NT2/D1 (cell line): ENCODE measurements at regions not wholly inside any gene's neighbourhood (a gene's known extent, or its start where the extent isn't known, plus 50 kb on each side); places are given as distances from the start of the nearest gene placed in this dataset.

Experiments used
- DNase-seq: peaks from one replicate; pipeline ENCODE4 v3.0.0-alpha.2; 2011; ENCODE audit warnings: low read depth, low spot score
- H3K27me3 ChIP-seq: 2 replicates; pipeline ENCODE4 v1.6.0; 2011; ENCODE audit warnings: mild to moderate bottlenecking; ENCODE audit not compliant: insufficient read length, insufficient read depth
- H3K36me3 ChIP-seq: 2 replicates; pipeline ENCODE4 v1.6.1; 2011; ENCODE audit warnings: mild to moderate bottlenecking, low read length, mixed read lengths; ENCODE audit not compliant: insufficient read depth, insufficient read length
- H3K4me1 ChIP-seq: 2 replicates; pipeline ENCODE4 v1.5.1; 2011; ENCODE audit not compliant: insufficient read depth, insufficient read length
- H3K4me3 ChIP-seq: 2 replicates; pipeline ENCODE4 v1.5.1; 2011; ENCODE audit warnings: low read depth; ENCODE audit not compliant: insufficient read length
- H3K9ac ChIP-seq: 2 replicates; pipeline ENCODE4 v1.6.0; 2011; ENCODE audit warnings: low read depth; ENCODE audit not compliant: insufficient read length
- H3K9me3 ChIP-seq: 2 replicates; pipeline ENCODE4 v1.5.1; 2011; ENCODE audit warnings: mild to moderate bottlenecking, low read length; ENCODE audit not compliant: insufficient read depth
- SUZ12 ChIP-seq: IDR thresholded peaks from 2 replicates; pipeline ENCODE4 v1.6.1; 2011; ENCODE audit not compliant: insufficient read length, insufficient read depth; ENCODE audit errors: extremely low read depth
- YY1 ChIP-seq: IDR thresholded peaks from 2 replicates; pipeline ENCODE4 v1.6.1; 2011; ENCODE audit not compliant: insufficient read length, insufficient read depth
- ZNF274 ChIP-seq: IDR thresholded peaks from 2 replicates; pipeline ENCODE4 v1.6.1; 2011; ENCODE audit warnings: mild to moderate bottlenecking, low read depth, low read length

DNA sequence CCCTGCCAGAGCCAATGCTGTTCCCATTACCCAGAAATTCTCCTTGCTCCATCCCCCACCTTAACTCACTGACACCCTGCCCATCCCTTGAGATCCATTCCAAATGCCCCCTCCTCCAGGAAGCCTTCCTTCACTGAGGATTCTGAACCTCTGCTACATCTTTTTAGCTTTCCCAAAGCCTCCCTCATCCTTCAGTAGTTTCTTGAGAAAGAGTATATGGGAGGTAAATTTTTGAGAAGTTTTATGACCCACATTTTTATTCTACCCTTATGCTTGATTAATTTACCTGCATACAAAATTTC, 93.1 kb downstream of the INHBB start:
- DNase-seq, result no peak
- Histone ChIP-seq H3K27me3 (peaks cover 86% of the 10 kb centered on the region), H3K36me3 (no peaks in the 10 kb centered on the region), H3K9ac (no peak overlapping the region), H3K4me1 (peaks cover 6% of the 10 kb centered on the region), H3K9me3 (no peaks in the 10 kb centered on the region), H3K4me3 (no peak overlapping the region)
- no peak for TF ChIP-seq YY1
- no peak for TF ChIP-seq SUZ12
- no peak for TF ChIP-seq ZNF274

DNA sequence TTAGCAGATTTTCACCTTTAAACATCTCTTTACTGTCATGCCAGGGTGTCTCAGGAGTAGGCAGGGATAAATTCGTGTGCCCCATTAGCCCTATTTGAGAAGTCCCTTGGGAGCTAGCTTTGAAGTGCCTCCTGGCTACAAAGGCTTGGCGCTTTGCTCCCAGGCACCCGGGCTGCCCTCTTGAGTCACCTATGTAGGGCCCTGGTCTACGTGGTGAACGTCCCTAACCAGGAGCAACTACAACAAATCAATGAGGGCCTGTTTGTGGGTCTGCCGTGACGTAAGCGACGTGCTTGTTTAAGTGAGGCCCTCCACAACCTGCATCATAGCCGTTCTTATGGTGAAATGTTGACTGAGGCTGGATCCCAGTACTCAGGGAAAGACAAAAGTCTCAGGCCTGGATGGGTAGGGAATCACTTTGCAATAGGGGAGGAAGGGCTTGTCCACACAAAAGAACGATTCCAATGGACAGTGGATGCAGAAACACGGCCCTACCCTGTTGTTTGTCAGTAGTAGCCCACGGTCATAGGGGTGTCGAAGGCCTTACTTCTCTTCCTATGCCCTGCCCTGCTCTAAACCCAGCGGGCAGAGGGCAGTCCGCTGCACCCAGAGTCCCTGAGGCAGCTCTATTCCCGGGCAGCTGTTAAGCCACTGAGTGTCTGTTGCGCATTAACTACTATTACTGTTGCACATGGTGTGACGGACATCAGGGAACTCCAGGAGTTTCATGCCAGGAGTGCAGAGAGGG, 93.9 kb downstream of the INHBB start:
- no peak for TF ChIP-seq SUZ12
- no peak for TF ChIP-seq ZNF274
- TF ChIP-seq YY1, result no peak
- Histone ChIP-seq H3K36me3 (no peaks in the 10 kb centered on the region), H3K4me3 (no peak overlapping the region), H3K4me1 (peaks cover 5% of the 10 kb centered on the region), H3K27me3 (peaks cover 89% of the 10 kb centered on the region), H3K9me3 (no peaks in the 10 kb centered on the region), H3K9ac (no peak overlapping the region)
- DNase-seq, result no peak

DNA sequence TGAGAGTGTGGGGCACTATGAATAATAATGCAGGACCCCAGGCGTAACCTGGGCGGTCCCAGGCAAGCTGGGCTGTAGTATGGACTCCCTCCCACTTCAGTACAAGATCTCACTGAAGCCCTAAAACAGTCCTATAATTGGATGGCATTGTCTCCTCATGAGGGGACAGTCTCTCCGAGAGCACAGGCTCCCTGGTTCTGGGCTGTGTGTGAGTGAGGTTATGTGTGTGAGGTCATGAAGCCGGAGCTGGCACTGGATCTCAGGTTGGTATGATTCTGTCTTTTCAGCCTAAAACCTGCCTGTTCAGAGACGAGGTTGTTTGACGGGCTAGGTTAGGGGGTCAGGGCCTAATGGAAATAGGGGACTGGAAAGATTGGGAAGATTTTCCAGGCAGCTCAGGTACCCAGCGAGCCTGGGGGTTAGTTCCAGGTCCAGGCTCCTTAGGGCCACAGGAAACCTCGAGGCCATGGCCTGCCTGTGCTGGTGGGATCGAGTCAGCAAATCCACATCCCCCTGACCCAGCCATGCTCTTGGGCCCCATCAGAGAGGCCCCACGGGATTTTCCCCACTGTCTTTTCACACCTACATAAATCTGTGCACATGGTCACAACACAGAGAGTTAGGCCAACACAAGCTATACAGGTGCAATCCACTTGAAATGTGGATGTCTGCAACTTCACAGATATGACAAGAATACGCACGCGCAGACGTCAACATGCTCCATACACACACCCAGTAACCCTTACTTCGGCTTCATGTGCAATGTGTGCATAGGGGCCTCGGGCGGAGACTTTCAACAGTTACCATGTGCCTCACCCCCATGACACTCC, 94.8 kb downstream of the INHBB start:
- no peak for TF ChIP-seq SUZ12
- no peak for TF ChIP-seq YY1
- TF ChIP-seq ZNF274, result no peak
- no peak overlapping the region for H3K9ac ChIP-seq
- H3K4me3 ChIP-seq, result no peak overlapping the region
- peaks cover 89% of the 10 kb centered on the region for H3K27me3 ChIP-seq
- H3K4me1 ChIP-seq, result no peaks in the 10 kb centered on the region
- no peak for DNase-seq
- no peaks in the 10 kb centered on the region for H3K36me3 ChIP-seq
- H3K9me3 ChIP-seq, result no peaks in the 10 kb centered on the region

DNA sequence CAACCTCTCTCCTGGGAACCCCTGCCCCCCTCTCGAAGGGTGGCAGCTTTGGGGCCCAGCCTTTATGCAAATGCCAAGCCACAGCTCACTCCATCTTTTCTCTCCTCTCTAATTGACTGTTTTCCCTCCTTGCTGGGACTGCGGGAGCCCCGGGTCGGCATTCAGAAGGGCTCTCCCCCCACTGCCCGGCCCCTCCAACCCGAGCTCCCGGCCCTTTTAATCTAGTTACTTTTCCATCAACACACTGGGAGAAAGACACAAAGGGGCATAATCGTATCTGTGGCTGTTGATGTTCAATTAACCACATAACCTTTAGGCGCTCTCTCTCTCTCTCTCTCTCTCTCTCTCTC, 95.4 kb downstream of the INHBB start:
- Histone ChIP-seq H3K4me3 (no peak overlapping the region), H3K27me3 (peaks cover 90% of the 10 kb centered on the region), H3K9ac (no peak overlapping the region), H3K4me1 (no peaks in the 10 kb centered on the region), H3K36me3 (no peaks in the 10 kb centered on the region), H3K9me3 (no peaks in the 10 kb centered on the region)
- no peak for DNase-seq
- TF ChIP-seq YY1, result no peak
- TF ChIP-seq SUZ12, result no peak
- TF ChIP-seq ZNF274, result no peak

DNA sequence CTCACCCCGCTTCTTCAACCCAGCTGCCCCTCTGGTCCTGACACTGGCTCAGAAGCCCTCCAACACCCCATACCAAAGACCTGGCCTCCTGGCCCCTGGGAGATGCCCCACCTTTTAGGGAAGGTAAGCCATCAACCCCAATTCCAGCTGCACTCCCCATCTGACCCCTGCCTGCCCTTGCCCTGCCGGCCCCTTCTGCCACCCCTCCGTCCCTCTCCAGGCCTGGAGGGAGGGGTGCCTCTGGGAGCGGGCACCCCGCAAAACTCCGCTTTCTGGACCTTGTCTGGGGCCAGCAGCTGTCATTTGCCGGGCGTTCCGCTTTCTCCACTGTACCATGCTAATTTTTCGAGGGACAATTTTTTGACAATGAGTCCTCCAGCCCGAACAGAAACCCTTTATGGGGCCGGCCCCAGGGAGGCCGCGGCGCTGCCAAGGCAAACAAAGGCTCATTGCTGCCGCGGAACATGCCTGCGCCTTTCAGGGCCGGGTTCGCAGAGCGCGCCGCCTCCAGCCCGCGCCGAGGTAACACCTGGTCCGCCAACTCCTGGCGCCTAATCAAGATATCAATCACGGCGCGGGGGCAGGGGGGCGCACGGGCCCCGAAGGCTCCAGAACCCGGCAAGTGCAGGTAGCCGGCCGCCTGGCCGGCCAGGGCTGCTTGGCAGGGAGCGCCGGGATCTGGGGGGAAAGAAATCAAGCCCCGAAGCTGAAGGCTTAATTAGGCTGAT, 96.0 kb downstream of the INHBB start:
- DNase-seq, result no peak
- Histone ChIP-seq H3K27me3 (peaks cover 96% of the 10 kb centered on the region), H3K4me3 (peak overlapping the region; percentile 36), H3K9ac (peak overlapping the region; percentile 44), H3K9me3 (no peaks in the 10 kb centered on the region), H3K4me1 (no peaks in the 10 kb centered on the region), H3K36me3 (no peaks in the 10 kb centered on the region)
- no peak for TF ChIP-seq SUZ12
- no peak for TF ChIP-seq ZNF274
- TF ChIP-seq YY1, result no peak

DNA sequence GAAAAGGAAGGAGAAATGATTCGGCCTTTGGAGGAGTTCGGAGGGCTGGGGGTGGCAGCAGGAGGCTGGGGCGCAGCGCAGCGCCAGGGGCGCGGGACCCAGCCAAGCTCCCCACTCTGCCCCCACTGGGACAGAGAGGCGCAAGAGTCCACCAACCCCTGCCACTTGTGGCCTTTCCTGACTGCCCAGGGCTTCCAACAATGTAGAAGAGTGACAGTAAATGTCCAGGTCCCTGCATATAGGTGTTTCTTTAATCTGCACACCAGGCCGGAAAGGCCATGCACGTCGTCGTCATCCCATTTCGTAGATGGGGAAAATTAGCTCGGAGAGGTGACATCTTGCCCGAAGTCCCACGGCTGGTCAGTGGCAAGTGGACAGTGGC, 96.6 kb downstream of the INHBB start:
- no peaks in the 10 kb centered on the region for H3K9me3 ChIP-seq
- no peak for TF ChIP-seq YY1
- no peak for TF ChIP-seq SUZ12
- no peak for TF ChIP-seq ZNF274
- peaks cover 100% of the 10 kb centered on the region for H3K27me3 ChIP-seq
- no peak for DNase-seq
- H3K4me3 ChIP-seq, result peak overlapping the region; percentile 36
- H3K4me1 ChIP-seq, result no peaks in the 10 kb centered on the region
- no peaks in the 10 kb centered on the region for H3K36me3 ChIP-seq
- peak overlapping the region; percentile 44 for H3K9ac ChIP-seq
